ENCODE measurements at regions not wholly inside any gene's neighbourhood (a gene's known extent, or its start where the extent isn't known, plus 50 kb on each side); places are given as distances from the start of the nearest gene placed in this dataset.
A peak's percentile ranks its signal among the peaks of the same experiment; 100 is the strongest.
"Not testable (repeated sequence)": the region's sequence is repeated elsewhere in the genome, so short reads cannot be mapped to it uniquely, and the experiment has no call there.

DNA sequence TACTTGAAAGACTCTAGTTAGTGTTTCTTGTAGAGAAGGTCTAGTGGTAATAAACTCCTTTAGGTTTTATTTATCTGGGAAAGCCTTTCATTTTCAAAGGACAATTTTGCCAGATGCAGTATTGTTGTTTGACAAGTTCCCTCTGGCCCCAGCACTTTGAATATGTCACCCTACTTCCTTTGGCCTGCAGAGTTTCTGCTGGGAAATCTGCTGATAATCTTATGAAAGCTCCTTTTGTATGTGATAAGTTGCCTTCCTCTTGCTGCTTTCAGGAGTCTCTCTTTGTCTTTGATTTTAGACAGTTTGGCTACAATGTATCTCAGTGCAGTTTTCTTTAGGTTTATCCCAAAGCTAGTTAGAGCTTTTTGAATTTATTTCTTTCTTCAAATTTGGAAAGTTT is 106.2 kb upstream of the L3MBTL4 start:
- H3K36me3 ChIP-seq: no peaks in the 10 kb centered on the region
- no peaks in the 10 kb centered on the region for H3K4me1 ChIP-seq
- H3K4me3 ChIP-seq: no peak overlapping the region
- peaks cover 0 to 13% (median 4%) of the 10 kb centered on the region in 8 donors for H3K9me3 ChIP-seq
- DNase-seq: no peak
- TF ChIP-seq POLR2A (IDR thresholded peaks at IDR 0.05) (no peak), POLR2AphosphoS5 (IDR thresholded peaks at IDR 0.05) (no peak)
- TF ChIP-seq, protein P1, sequence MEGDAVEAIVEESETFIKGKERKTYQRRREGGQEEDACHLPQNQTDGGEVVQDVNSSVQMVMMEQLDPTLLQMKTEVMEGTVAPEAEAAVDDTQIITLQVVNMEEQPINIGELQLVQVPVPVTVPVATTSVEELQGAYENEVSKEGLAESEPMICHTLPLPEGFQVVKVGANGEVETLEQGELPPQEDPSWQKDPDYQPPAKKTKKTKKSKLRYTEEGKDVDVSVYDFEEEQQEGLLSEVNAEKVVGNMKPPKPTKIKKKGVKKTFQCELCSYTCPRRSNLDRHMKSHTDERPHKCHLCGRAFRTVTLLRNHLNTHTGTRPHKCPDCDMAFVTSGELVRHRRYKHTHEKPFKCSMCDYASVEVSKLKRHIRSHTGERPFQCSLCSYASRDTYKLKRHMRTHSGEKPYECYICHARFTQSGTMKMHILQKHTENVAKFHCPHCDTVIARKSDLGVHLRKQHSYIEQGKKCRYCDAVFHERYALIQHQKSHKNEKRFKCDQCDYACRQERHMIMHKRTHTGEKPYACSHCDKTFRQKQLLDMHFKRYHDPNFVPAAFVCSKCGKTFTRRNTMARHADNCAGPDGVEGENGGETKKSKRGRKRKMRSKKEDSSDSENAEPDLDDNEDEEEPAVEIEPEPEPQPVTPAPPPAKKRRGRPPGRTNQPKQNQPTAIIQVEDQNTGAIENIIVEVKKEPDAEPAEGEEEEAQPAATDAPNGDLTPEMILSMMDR (IDR thresholded peaks at IDR 0.05 in 8 of 11, conservative IDR thresholded peaks at IDR 0.05 in 3 of 11): no peak
- no peak overlapping the region for H3K27ac ChIP-seq
- intact Hi-C loops (cut with DNase I; ENCODE audit: low total_unique reads): no loop called here
- no peaks in the 10 kb centered on the region for H3K27me3 ChIP-seq (replicated peaks in 1 of 7)

DNA sequence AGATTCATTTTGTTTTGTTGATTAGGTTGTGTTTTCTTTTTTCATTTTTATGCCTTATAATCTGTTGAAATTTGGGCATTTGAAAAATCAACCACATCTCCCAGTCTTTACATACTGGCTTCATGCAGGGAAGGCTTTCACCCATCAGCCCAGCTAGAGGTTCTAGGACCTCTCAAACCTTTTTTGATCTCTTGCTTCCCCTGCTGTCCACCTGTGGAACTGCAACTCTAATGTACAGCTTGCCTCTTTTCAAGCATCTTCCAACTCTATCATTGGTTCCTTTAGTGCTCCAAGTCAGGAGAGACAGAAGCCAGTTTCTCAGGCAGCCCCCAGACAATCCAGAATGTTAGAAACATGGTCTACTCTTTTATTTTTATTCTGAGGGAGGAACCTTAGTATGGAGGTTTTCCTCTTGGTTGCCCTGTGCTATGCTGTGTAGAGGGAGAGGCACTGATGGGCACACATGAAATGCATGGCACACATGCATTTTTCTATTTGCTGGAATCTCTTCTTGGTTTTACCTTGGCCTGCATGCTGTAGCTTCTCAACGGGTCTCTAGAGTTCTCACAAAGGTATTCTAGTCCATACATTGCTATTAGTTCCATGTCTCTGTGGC is 107.2 kb upstream of the L3MBTL4 start:
- Histone ChIP-seq H3K27me3 (replicated peaks in 1 of 7) (no peaks in the 10 kb centered on the region), H3K4me3 (no peak overlapping the region), H3K9me3 (peaks cover 0 to 8% (median 0%) of the 10 kb centered on the region in 8 donors), H3K4me1 (no peaks in the 10 kb centered on the region), H3K36me3 (no peaks in the 10 kb centered on the region), H3K27ac (no peak overlapping the region)
- intact Hi-C loops (cut with DNase I; ENCODE audit: low total_unique reads): no loop called here
- DNase-seq: no peak
- 57 to 77% (median 65%) methylated on average over 1 of the region's 1 CpG for WGBS, 5 donors
- TF ChIP-seq POLR2AphosphoS5 (IDR thresholded peaks at IDR 0.05) (no peak), POLR2A (IDR thresholded peaks at IDR 0.05) (no peak)
- TF ChIP-seq, protein P1 (IDR thresholded peaks at IDR 0.05 in 8 of 11, conservative IDR thresholded peaks at IDR 0.05 in 3 of 11): peak in 10 of 11 experiments; percentile 15 to 68 (median 51)

DNA sequence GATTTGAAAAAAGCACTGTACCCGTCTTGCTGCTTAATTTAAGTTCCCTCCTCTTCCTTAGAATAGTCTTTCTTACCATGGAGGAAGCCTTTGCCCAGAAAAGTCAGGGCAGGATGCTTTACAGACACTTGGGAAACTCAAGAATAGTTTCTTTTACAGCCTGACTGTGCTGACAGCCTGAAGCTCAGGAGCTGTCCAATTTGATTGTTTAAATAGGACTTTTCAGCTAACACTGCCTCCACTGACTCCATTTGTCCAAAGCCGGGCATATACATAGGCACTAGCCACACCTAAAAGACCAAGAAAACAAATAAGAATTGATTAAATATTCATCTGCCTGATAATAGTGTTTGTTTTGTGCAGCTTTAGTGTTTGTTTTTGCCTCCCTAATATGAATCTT is 110.9 kb upstream of the L3MBTL4 start:
- DNase-seq: no peak
- intact Hi-C loops (cut with DNase I; ENCODE audit: low total_unique reads): no loop called here

DNA sequence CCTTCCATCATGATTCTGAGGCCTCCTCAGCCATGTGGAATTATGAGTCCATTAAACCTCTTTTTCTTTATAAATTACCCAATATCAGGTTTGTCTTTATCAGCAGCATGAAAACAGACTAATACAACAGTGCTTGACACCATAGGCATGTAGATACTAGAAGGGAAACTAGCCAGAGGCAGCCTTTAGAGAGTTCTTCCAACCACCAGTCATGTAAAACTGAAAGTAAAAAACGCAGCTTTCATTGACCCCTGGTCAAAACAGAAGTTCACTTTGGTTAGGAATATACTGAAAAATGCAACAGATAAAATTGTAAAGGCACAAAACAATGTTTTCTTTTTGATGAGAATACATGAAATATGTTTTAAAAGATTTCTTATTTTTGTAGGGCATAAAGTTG is 122.8 kb upstream of the L3MBTL4 start:
- no peak for DNase-seq
- no peak overlapping the region for H3K4me3 ChIP-seq
- no peaks in the 10 kb centered on the region for H3K36me3 ChIP-seq
- H3K27me3 ChIP-seq (replicated peaks in 1 of 7): no peaks in the 10 kb centered on the region
- TF ChIP-seq, protein P1 (IDR thresholded peaks at IDR 0.05 in 8 of 11, conservative IDR thresholded peaks at IDR 0.05 in 3 of 11): no peak
- TF ChIP-seq POLR2AphosphoS5 (IDR thresholded peaks at IDR 0.05) (no peak), POLR2A (IDR thresholded peaks at IDR 0.05) (no peak)
- peaks cover 0 to 4% (median 0%) of the 10 kb centered on the region in 6 donors for H3K4me1 ChIP-seq
- intact Hi-C loops (cut with DNase I; ENCODE audit: low total_unique reads): no loop called here
- peak overlapping the region in 2 of 8 donors; percentile 12 to 23 for H3K27ac ChIP-seq
- WGBS, 5 donors: 2 to 7% (median 5%) methylated on average over 1 of the region's 1 CpG
- H3K9me3 ChIP-seq: no peaks in the 10 kb centered on the region

More for the DNA sequence above, 110.9 kb upstream of the L3MBTL4 start:
- Histone ChIP-seq H3K27ac (no peak overlapping the region), H3K4me1 (no peaks in the 10 kb centered on the region), H3K27me3 (replicated peaks in 1 of 7) (no peaks in the 10 kb centered on the region), H3K4me3 (no peak overlapping the region), H3K36me3 (no peaks in the 10 kb centered on the region), H3K9me3 (peaks cover 0 to 8% (median 0%) of the 10 kb centered on the region in 8 donors)
- 55 to 72% (median 67%) methylated on average over 2 of the region's 2 CpGs for WGBS, 5 donors
- TF ChIP-seq, protein P1 (IDR thresholded peaks at IDR 0.05 in 8 of 11, conservative IDR thresholded peaks at IDR 0.05 in 3 of 11): no peak
- no peak for TF ChIP-seq POLR2AphosphoS5 (IDR thresholded peaks at IDR 0.05)
- no peak for TF ChIP-seq POLR2A (IDR thresholded peaks at IDR 0.05)

DNA sequence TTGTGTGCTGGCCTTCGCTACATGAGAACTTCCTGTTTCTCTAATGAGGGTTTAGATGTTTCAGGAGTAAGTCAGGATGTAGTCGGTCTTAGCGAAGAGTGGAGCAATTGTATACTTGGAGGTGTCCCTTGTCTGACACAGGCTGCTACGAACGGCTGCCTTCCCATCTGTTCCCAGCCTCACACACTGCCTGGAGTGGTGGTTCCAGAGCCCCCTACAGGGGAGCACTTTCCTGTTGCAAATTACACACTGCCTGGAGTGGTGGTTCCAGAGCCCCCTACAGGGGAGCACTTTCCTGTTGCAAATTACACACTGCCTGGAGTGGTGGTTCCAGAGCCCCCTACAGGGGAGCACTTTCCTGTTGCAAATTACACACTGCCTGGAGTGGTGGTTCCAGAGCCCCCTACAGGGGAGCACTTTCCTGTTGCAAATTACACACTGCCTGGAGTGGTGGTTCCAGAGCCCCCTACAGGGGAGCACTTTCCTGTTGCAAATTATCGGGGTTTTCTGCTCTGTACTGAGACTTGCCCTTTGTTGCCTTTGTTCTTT is 126.5 kb upstream of the L3MBTL4 start:
- intact Hi-C loops (cut with DNase I; ENCODE audit: low total_unique reads): loop anchor here (5.0 kb wide), 1 partner anchor 341 kb away; no protein-coding TSS in a partner anchor
- H3K27ac ChIP-seq: peak overlapping the region in 3 of 8 donors; percentile 16 to 31 (median 24)
- not testable (repeated sequence) for H3K4me1 ChIP-seq; H3K36me3 ChIP-seq; H3K4me3 ChIP-seq; DNase-seq; H3K27me3 ChIP-seq (replicated peaks in 1 of 7); H3K9me3 ChIP-seq
- 41 to 83% (median 72%) methylated on average over 4 to 6 of the region's 6 CpGs for WGBS, 5 donors
